K562 (cell line): ENCODE measurements at regions not wholly inside any gene's neighbourhood (a gene's known extent, or its start where the extent isn't known, plus 50 kb on each side); places are given as distances from the start of the nearest gene placed in this dataset.

ENCODE experiments used
- CTBP1 ChIP-seq: fragments of 450-650 bp; IDR thresholded peaks from 2 replicates; pipeline ENCODE4 v1.6.1; 2016; ENCODE audit warnings: borderline replicate concordance
- EP300 ChIP-seq: IDR thresholded peaks from 2 replicates; pipeline ENCODE4 v1.6.1; 2012; ENCODE audit warnings: low read length, improper control_type of control experiment
- GTF2F1 ChIP-seq: IDR thresholded peaks from 2 replicates; pipeline ENCODE4 v1.6.1; 2011; ENCODE audit warnings: low read depth, low read length, improper control_type of control experiment
- HLTF ChIP-seq: fragments of 450-650 bp; IDR thresholded peaks from 2 replicates; pipeline ENCODE4 v1.6.1; 2016
- MITF ChIP-seq: IDR thresholded peaks from 2 replicates; pipeline ENCODE4 v1.6.1; 2014; ENCODE audit warnings: antibody characterized with exemption
- NCOA6 ChIP-seq: fragments of 450-650 bp; IDR thresholded peaks from 2 replicates; pipeline ENCODE4 v1.6.1; 2017; ENCODE audit warnings: mild to moderate bottlenecking
- PKNOX1 ChIP-seq: fragments of 450-650 bp; IDR thresholded peaks from 2 replicates; pipeline ENCODE4 v1.6.1; 2016
- POLR3A ChIP-seq: IDR thresholded peaks from 2 replicates; pipeline ENCODE4 v1.6.1; 2011; ENCODE audit warnings: borderline replicate concordance, mild to moderate bottlenecking, moderate library complexity; ENCODE audit not compliant: insufficient read length, insufficient read depth; ENCODE audit errors: extremely low read depth
- ZBTB33 ChIP-seq: sonication (generic); formaldehyde crosslinking; IDR thresholded peaks from 2 replicates; pipeline ENCODE4 v1.8.1; 2023; ENCODE audit warnings: mild to moderate bottlenecking, missing genetic modification reagents
- ZNF445 ChIP-seq: fragments of 250-450 bp; sonication (Bioruptor Pico); IDR thresholded peaks from 2 replicates; pipeline ENCODE4 v1.4.0; 2020; ENCODE audit warnings: low read depth, mild to moderate bottlenecking, moderate library complexity

DNA sequence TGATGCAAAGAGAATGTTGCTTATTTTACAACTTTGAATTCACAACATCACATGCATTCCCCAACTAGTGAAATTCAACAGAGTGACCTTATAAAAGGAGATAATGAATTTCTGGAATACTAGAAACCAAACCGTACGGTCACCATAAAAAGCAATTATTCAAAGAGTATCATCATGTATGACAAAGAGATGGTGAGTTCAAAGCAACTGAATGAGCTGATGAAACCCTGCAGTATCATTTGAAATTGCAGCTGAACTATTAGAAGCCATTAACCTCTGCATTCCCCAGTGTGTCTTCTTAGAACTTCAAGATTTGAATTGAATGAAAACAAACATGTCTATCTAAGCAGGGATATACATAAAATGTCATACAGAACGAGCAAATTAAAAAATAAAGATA is 172.4 kb downstream of the SLITRK2 start (continued):
- TF ChIP-seq NCOA6, result no peak
- no peak for TF ChIP-seq PKNOX1
- no peak for TF ChIP-seq HLTF
- no peak for TF ChIP-seq MITF
- no peak for TF ChIP-seq GTF2F1
- TF ChIP-seq POLR3A, result no peak
- TF ChIP-seq ZBTB33 (CRISPR knock-in tag), result no peak
- no peak for TF ChIP-seq EP300
- no peak for TF ChIP-seq CTBP1
- no peak for TF ChIP-seq ZNF445 (CRISPR knock-in tag)
- TF ChIP-seq, all 486 proteins: peak for 0
